ENCODE measurements at regions not wholly inside any gene's neighbourhood (a gene's known extent, or its start where the extent isn't known, plus 50 kb on each side); places are given as distances from the start of the nearest gene placed in this dataset.

DNA sequence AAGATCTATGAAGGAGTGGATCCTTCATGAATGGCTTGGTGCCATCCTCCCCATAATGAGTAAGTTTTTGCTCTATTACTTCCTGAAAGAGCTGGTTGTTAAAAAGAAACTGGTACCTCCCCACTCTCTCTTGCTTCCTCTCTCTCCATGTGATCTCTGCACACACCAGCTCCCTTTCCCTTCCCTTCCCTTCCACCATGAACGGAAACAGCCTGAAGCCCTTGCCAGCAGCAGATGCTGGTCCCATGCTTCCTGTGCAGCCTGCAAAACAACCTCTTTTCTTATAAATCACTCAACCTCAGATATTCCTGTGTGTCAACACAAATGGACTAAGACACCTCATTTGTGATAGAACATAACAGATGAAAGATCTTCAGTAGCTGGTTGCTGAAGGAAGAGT lies 303.5 kb upstream of the ACVR2A start:
- no peak for ATAC-seq

DNA sequence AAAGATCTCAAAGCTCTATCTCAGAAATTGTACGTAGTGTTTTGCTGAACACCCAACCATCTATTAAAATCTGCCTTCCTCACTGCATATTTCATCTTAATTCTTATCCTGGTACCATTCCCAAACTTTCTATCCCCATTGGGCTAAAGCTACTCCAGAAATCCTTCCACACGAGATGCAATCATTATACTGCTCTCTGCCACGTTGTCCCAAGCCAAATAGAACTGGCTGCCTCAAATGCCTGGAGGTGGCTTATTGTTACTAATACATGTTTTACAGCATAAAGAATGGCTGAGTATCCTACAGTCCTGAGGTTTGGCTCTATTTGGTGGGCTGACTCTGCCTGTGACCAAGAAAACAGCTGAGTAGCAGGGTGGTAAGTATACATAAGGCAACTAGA lies 306.0 kb upstream of the ACVR2A start:
- no peak for ATAC-seq
- TF ChIP-seq PPARA (CRISPR knock-in tag; IDR thresholded peaks at IDR 0.05; ENCODE audit: borderline replicate concordance) (no peak), ZNF70 (CRISPR knock-in tag; IDR thresholded peaks at IDR 0.05) (no peak), GLIS3 (CRISPR knock-in tag; IDR thresholded peaks at IDR 0.05) (no peak), ARNTL (CRISPR knock-in tag; IDR thresholded peaks at IDR 0.05; ENCODE audit: borderline replicate concordance, low read depth) (no peak), CSDC2 (CRISPR knock-in tag; IDR thresholded peaks at IDR 0.05) (no peak), ZC3H10 (CRISPR knock-in tag; IDR thresholded peaks at IDR 0.05) (no peak), SNAI2 (CRISPR knock-in tag; IDR thresholded peaks at IDR 0.05) (no peak), TCF4 (CRISPR knock-in tag; IDR thresholded peaks at IDR 0.05; ENCODE audit: borderline replicate concordance) (no peak), BACH2 (CRISPR knock-in tag; IDR thresholded peaks at IDR 0.05; ENCODE audit: borderline replicate concordance) (no peak), OSR1 (CRISPR knock-in tag; IDR thresholded peaks at IDR 0.05) (no peak), ZFP30 (CRISPR knock-in tag; IDR thresholded peaks at IDR 0.05) (no peak), ZNF8 (CRISPR knock-in tag; IDR thresholded peaks at IDR 0.05) (no peak), TOX (CRISPR knock-in tag; IDR thresholded peaks at IDR 0.05; ENCODE audit: borderline replicate concordance) (no peak)
- TF ChIP-seq, protein P1, sequence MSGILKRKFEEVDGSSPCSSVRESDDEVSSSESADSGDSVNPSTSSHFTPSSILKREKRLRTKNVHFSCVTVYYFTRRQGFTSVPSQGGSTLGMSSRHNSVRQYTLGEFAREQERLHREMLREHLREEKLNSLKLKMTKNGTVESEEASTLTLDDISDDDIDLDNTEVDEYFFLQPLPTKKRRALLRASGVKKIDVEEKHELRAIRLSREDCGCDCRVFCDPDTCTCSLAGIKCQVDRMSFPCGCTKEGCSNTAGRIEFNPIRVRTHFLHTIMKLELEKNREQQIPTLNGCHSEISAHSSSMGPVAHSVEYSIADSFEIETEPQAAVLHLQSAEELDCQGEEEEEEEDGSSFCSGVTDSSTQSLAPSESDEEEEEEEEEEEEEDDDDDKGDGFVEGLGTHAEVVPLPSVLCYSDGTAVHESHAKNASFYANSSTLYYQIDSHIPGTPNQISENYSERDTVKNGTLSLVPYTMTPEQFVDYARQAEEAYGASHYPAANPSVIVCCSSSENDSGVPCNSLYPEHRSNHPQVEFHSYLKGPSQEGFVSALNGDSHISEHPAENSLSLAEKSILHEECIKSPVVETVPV (CRISPR knock-in tag; IDR thresholded peaks at IDR 0.05) = no peak
- TF ChIP-seq, protein P2, sequence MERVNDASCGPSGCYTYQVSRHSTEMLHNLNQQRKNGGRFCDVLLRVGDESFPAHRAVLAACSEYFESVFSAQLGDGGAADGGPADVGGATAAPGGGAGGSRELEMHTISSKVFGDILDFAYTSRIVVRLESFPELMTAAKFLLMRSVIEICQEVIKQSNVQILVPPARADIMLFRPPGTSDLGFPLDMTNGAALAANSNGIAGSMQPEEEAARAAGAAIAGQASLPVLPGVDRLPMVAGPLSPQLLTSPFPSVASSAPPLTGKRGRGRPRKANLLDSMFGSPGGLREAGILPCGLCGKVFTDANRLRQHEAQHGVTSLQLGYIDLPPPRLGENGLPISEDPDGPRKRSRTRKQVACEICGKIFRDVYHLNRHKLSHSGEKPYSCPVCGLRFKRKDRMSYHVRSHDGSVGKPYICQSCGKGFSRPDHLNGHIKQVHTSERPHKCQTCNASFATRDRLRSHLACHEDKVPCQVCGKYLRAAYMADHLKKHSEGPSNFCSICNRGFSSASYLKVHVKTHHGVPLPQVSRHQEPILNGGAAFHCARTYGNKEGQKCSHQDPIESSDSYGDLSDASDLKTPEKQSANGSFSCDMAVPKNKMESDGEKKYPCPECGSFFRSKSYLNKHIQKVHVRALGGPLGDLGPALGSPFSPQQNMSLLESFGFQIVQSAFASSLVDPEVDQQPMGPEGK (CRISPR knock-in tag; IDR thresholded peaks at IDR 0.05; ENCODE audit: borderline replicate concordance) = no peak
- TF ChIP-seq, protein P3, sequence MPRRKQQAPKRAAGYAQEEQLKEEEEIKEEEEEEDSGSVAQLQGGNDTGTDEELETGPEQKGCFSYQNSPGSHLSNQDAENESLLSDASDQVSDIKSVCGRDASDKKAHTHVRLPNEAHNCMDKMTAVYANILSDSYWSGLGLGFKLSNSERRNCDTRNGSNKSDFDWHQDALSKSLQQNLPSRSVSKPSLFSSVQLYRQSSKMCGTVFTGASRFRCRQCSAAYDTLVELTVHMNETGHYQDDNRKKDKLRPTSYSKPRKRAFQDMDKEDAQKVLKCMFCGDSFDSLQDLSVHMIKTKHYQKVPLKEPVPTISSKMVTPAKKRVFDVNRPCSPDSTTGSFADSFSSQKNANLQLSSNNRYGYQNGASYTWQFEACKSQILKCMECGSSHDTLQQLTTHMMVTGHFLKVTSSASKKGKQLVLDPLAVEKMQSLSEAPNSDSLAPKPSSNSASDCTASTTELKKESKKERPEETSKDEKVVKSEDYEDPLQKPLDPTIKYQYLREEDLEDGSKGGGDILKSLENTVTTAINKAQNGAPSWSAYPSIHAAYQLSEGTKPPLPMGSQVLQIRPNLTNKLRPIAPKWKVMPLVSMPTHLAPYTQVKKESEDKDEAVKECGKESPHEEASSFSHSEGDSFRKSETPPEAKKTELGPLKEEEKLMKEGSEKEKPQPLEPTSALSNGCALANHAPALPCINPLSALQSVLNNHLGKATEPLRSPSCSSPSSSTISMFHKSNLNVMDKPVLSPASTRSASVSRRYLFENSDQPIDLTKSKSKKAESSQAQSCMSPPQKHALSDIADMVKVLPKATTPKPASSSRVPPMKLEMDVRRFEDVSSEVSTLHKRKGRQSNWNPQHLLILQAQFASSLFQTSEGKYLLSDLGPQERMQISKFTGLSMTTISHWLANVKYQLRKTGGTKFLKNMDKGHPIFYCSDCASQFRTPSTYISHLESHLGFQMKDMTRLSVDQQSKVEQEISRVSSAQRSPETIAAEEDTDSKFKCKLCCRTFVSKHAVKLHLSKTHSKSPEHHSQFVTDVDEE (CRISPR knock-in tag; IDR thresholded peaks at IDR 0.05) = no peak
- TF ChIP-seq, protein P4, sequence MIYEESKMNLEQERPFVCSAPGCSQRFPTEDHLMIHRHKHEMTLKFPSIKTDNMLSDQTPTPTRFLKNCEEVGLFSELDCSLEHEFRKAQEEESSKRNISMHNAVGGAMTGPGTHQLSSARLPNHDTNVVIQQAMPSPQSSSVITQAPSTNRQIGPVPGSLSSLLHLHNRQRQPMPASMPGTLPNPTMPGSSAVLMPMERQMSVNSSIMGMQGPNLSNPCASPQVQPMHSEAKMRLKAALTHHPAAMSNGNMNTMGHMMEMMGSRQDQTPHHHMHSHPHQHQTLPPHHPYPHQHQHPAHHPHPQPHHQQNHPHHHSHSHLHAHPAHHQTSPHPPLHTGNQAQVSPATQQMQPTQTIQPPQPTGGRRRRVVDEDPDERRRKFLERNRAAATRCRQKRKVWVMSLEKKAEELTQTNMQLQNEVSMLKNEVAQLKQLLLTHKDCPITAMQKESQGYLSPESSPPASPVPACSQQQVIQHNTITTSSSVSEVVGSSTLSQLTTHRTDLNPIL (CRISPR knock-in tag; IDR thresholded peaks at IDR 0.05; ENCODE audit: low read depth) = no peak
- TF ChIP-seq, protein P5, sequence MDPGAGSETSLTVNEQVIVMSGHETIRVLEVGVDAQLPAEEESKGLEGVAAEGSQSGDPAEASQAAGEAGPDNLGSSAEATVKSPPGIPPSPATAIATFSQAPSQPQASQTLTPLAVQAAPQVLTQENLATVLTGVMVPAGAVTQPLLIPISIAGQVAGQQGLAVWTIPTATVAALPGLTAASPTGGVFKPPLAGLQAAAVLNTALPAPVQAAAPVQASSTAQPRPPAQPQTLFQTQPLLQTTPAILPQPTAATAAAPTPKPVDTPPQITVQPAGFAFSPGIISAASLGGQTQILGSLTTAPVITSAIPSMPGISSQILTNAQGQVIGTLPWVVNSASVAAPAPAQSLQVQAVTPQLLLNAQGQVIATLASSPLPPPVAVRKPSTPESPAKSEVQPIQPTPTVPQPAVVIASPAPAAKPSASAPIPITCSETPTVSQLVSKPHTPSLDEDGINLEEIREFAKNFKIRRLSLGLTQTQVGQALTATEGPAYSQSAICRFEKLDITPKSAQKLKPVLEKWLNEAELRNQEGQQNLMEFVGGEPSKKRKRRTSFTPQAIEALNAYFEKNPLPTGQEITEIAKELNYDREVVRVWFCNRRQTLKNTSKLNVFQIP (CRISPR knock-in tag; IDR thresholded peaks at IDR 0.05; ENCODE audit: borderline replicate concordance, low read depth) = no peak

More for the DNA sequence above, 303.5 kb upstream of the ACVR2A start:
- TF ChIP-seq, protein P5 (CRISPR knock-in tag; IDR thresholded peaks at IDR 0.05; ENCODE audit: borderline replicate concordance, low read depth) = no peak
- no peak for TF ChIP-seq OSR1 (CRISPR knock-in tag; IDR thresholded peaks at IDR 0.05)
- no peak for TF ChIP-seq ZFP3 (CRISPR knock-in tag; IDR thresholded peaks at IDR 0.05)
- no peak for TF ChIP-seq ARNTL (CRISPR knock-in tag; IDR thresholded peaks at IDR 0.05; ENCODE audit: borderline replicate concordance, low read depth)
- TF ChIP-seq GLIS3 (CRISPR knock-in tag; IDR thresholded peaks at IDR 0.05) = no peak
- no peak for TF ChIP-seq ZC3H10 (CRISPR knock-in tag; IDR thresholded peaks at IDR 0.05)
- TF ChIP-seq RARB (CRISPR knock-in tag; IDR thresholded peaks at IDR 0.05) = no peak
- TF ChIP-seq PPARA (CRISPR knock-in tag; IDR thresholded peaks at IDR 0.05; ENCODE audit: borderline replicate concordance) = no peak
- TF ChIP-seq ESRRG (CRISPR knock-in tag; IDR thresholded peaks at IDR 0.05) = no peak
- TF ChIP-seq ZFP30 (CRISPR knock-in tag; IDR thresholded peaks at IDR 0.05) = no peak
- TF ChIP-seq, protein P2 (CRISPR knock-in tag; IDR thresholded peaks at IDR 0.05; ENCODE audit: borderline replicate concordance) = no peak
- no peak for TF ChIP-seq ZNF70 (CRISPR knock-in tag; IDR thresholded peaks at IDR 0.05)
- TF ChIP-seq CSDC2 (CRISPR knock-in tag; IDR thresholded peaks at IDR 0.05) = no peak
- no peak for TF ChIP-seq TOX (CRISPR knock-in tag; IDR thresholded peaks at IDR 0.05; ENCODE audit: borderline replicate concordance)
- TF ChIP-seq, protein P1 (CRISPR knock-in tag; IDR thresholded peaks at IDR 0.05) = no peak
- TF ChIP-seq ZNF565 (CRISPR knock-in tag; conservative IDR thresholded peaks at IDR 0.05; ENCODE audit: low read depth) = no peak
- no peak for TF ChIP-seq BACH2 (CRISPR knock-in tag; IDR thresholded peaks at IDR 0.05; ENCODE audit: borderline replicate concordance)
- TF ChIP-seq ISL1 (CRISPR knock-in tag; IDR thresholded peaks at IDR 0.05) = no peak
